ENCODE measurements at regions not wholly inside any gene's neighbourhood (a gene's known extent, or its start where the extent isn't known, plus 50 kb on each side); places are given as distances from the start of the nearest gene placed in this dataset.
"Not testable (repeated sequence)": the region's sequence is repeated elsewhere in the genome, so short reads cannot be mapped to it uniquely, and the experiment has no call there.

DNA sequence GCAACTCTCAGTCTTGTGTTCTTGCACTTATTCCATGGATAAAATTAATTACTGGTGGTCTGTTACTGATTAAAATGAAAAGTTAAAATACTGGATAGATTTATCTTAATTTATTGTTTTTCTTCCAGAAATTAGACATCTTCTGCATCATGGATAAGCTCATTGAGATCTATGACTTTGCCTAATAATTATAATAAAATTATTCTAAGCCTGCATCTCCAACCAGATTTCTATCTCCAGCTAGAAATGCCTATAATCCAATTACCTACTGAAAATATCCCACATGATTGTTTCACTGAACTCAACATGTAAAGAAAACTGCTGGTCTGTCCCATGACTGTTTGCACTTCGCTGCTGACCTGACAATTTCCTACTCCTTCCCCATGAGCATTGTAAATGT, 88.3 kb upstream of the ACBD5 start:
- H3K36me3 ChIP-seq (ENCODE audit: control insufficient read depth in 2 of 2, insufficient read depth in 1 of 2, low read length in 2 of 2) = no peaks in the 10 kb centered on the region
- H3K27ac ChIP-seq (ENCODE audit: extremely low read depth, low read depth, low read length) = no peak overlapping the region
- ChIA-PET POLR2A (no interaction called here), CTCF (interaction anchor here (0.6 kb wide), 1 partner anchor 238 kb away, joined by 3 read pairs; no protein-coding TSS in a partner anchor)
- no peaks in the 10 kb centered on the region for H3K4me1 ChIP-seq (ENCODE audit: control insufficient read depth, insufficient read depth, low read length)
- H3K9me3 ChIP-seq (ENCODE audit: control insufficient read depth, insufficient read depth, low read depth, low read length) = no peaks in the 10 kb centered on the region
- no peak overlapping the region for H3K4me3 ChIP-seq (ENCODE audit: low read depth, low read length)
- no peak for TF ChIP-seq ZNF785 (tag by site-specific recombination; IDR thresholded peaks at IDR 0.05)
- TF ChIP-seq ZNF292 (tag by site-specific recombination; IDR thresholded peaks at IDR 0.05; ENCODE audit: borderline replicate concordance, low read depth) = no peak
- no peak for TF ChIP-seq GLIS2 (tag by site-specific recombination; IDR thresholded peaks at IDR 0.05)
- TF ChIP-seq ZNF157 (tag by site-specific recombination; IDR thresholded peaks at IDR 0.05) = no peak
- TF ChIP-seq IKZF3 (tag by site-specific recombination; IDR thresholded peaks at IDR 0.05) = no peak
- TF ChIP-seq ZNF223 (tag by site-specific recombination; IDR thresholded peaks at IDR 0.05) = no peak
- TF ChIP-seq ZNF596 (tag by site-specific recombination; IDR thresholded peaks at IDR 0.05) = no peak
- TF ChIP-seq, protein P1, sequence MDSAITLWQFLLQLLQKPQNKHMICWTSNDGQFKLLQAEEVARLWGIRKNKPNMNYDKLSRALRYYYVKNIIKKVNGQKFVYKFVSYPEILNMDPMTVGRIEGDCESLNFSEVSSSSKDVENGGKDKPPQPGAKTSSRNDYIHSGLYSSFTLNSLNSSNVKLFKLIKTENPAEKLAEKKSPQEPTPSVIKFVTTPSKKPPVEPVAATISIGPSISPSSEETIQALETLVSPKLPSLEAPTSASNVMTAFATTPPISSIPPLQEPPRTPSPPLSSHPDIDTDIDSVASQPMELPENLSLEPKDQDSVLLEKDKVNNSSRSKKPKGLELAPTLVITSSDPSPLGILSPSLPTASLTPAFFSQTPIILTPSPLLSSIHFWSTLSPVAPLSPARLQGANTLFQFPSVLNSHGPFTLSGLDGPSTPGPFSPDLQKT (IDR thresholded peaks at IDR 0.05; ENCODE audit: borderline replicate concordance, low read depth, low read length) = no peak
- TF ChIP-seq, protein P2, sequence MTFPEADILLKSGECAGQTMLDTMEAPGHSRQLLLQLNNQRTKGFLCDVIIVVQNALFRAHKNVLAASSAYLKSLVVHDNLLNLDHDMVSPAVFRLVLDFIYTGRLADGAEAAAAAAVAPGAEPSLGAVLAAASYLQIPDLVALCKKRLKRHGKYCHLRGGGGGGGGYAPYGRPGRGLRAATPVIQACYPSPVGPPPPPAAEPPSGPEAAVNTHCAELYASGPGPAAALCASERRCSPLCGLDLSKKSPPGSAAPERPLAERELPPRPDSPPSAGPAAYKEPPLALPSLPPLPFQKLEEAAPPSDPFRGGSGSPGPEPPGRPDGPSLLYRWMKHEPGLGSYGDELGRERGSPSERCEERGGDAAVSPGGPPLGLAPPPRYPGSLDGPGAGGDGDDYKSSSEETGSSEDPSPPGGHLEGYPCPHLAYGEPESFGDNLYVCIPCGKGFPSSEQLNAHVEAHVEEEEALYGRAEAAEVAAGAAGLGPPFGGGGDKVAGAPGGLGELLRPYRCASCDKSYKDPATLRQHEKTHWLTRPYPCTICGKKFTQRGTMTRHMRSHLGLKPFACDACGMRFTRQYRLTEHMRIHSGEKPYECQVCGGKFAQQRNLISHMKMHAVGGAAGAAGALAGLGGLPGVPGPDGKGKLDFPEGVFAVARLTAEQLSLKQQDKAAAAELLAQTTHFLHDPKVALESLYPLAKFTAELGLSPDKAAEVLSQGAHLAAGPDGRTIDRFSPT (tag by site-specific recombination; IDR thresholded peaks at IDR 0.05) = no peak
- no peak for TF ChIP-seq ZNF558 (tag by site-specific recombination; IDR thresholded peaks at IDR 0.05)

DNA sequence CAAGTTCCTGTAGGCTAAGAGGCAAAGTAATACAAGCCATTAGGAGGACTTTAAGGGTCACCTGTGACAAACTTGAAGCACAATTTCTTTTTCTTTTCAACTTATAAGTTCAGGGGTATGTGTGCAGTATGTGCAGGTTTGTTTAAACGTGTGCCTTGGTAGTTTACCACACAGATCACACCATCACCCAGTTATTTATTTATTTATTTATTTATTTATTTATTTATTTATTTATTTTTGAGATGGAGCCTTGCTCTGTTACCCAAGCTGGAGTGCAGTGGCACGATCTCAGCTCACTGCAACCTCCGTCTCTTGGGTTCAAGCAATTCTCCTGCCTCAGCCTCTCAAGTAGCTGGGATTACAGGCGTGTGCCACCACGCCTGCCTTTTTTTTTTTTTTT, 86.2 kb upstream of the ACBD5 start:
- H3K9me3 ChIP-seq (ENCODE audit: control insufficient read depth, insufficient read depth, low read depth, low read length); H3K27ac ChIP-seq (ENCODE audit: extremely low read depth, low read depth, low read length); H3K4me1 ChIP-seq (ENCODE audit: control insufficient read depth, insufficient read depth, low read length); CTCF ChIA-PET; H3K36me3 ChIP-seq (ENCODE audit: control insufficient read depth in 2 of 2, insufficient read depth in 1 of 2, low read length in 2 of 2); POLR2A ChIA-PET; H3K4me3 ChIP-seq (ENCODE audit: low read depth, low read length): not testable (repeated sequence)
- TF ChIP-seq ZNF791 (tag by site-specific recombination; IDR thresholded peaks at IDR 0.05) = 0 out of 2 replicates have a peak, but pooled peaks have one; percentile 14
- peak; percentile 91 for TF ChIP-seq ZNF555 (tag by site-specific recombination; conservative IDR thresholded peaks at IDR 0.05)
- peak; percentile 73 for TF ChIP-seq ZNF510 (tag by site-specific recombination; IDR thresholded peaks at IDR 0.05; ENCODE audit: insufficient replicate concordance)
- TF ChIP-seq ZNF530 (tag by site-specific recombination; IDR thresholded peaks at IDR 0.05; ENCODE audit: low read depth) = 0 out of 2 replicates have a peak, but pooled peaks have one; percentile 33
- TF ChIP-seq, protein P3, sequence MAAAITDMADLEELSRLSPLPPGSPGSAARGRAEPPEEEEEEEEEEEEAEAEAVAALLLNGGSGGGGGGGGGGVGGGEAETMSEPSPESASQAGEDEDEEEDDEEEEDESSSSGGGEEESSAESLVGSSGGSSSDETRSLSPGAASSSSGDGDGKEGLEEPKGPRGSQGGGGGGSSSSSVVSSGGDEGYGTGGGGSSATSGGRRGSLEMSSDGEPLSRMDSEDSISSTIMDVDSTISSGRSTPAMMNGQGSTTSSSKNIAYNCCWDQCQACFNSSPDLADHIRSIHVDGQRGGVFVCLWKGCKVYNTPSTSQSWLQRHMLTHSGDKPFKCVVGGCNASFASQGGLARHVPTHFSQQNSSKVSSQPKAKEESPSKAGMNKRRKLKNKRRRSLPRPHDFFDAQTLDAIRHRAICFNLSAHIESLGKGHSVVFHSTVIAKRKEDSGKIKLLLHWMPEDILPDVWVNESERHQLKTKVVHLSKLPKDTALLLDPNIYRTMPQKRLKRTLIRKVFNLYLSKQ (tag by site-specific recombination; IDR thresholded peaks at IDR 0.05; ENCODE audit: borderline replicate concordance) = peak; percentile 88; the same call in 1 of the 2 replicates
- peak; percentile 45; the same call in 1 of the 2 replicates for TF ChIP-seq ZBTB21 (tag by site-specific recombination; IDR thresholded peaks at IDR 0.05)
- TF ChIP-seq ZNF223 (tag by site-specific recombination; IDR thresholded peaks at IDR 0.05) = 0 out of 2 replicates have a peak, but pooled peaks have one; percentile 29
- peak; percentile 95; the same call in 1 of the 2 replicates for TF ChIP-seq ZNF138 (tag by site-specific recombination; IDR thresholded peaks at IDR 0.05; ENCODE audit: borderline replicate concordance)
- TF ChIP-seq ZNF558 (tag by site-specific recombination; IDR thresholded peaks at IDR 0.05) = peak; percentile 85
- TF ChIP-seq, protein P4, sequence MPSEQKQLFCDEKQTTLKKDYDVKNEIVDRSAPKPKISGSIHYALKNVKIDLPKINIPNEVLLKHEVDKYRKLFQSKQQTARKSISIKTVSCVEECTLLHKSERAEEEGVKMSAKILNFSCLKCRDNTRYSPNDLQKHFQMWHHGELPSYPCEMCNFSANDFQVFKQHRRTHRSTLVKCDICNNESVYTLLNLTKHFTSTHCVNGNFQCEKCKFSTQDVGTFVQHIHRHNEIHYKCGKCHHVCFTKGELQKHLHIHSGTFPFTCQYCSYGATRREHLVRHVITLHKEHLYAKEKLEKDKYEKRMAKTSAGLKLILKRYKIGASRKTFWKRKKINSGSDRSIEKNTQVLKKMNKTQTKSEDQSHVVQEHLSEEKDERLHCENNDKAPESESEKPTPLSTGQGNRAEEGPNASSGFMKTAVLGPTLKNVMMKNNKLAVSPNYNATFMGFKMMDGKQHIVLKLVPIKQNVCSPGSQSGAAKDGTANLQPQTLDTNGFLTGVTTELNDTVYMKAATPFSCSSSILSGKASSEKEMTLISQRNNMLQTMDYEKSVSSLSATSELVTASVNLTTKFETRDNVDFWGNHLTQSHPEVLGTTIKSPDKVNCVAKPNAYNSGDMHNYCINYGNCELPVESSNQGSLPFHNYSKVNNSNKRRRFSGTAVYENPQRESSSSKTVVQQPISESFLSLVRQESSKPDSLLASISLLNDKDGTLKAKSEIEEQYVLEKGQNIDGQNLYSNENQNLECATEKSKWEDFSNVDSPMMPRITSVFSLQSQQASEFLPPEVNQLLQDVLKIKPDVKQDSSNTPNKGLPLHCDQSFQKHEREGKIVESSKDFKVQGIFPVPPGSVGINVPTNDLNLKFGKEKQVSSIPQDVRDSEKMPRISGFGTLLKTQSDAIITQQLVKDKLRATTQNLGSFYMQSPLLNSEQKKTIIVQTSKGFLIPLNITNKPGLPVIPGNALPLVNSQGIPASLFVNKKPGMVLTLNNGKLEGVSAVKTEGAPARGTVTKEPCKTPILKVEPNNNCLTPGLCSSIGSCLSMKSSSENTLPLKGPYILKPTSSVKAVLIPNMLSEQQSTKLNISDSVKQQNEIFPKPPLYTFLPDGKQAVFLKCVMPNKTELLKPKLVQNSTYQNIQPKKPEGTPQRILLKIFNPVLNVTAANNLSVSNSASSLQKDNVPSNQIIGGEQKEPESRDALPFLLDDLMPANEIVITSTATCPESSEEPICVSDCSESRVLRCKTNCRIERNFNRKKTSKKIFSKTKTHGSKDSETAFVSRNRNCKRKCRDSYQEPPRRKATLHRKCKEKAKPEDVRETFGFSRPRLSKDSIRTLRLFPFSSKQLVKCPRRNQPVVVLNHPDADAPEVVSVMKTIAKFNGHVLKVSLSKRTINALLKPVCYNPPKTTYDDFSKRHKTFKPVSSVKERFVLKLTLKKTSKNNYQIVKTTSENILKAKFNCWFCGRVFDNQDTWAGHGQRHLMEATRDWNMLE (tag by site-specific recombination; conservative IDR thresholded peaks at IDR 0.05; ENCODE audit: low read depth) = peak; percentile 95
- peak; percentile 87; the same call in 1 of the 2 replicates for TF ChIP-seq ZNF202 (tag by site-specific recombination; IDR thresholded peaks at IDR 0.05; ENCODE audit: borderline replicate concordance)
- TF ChIP-seq ZNF266 (tag by site-specific recombination; IDR thresholded peaks at IDR 0.05; ENCODE audit: low read depth) = peak; percentile 82
- peak; percentile 78 for TF ChIP-seq ZXDB (tag by site-specific recombination; IDR thresholded peaks at IDR 0.05)
- TF ChIP-seq ZNF341 (tag by site-specific recombination; IDR thresholded peaks at IDR 0.05; ENCODE audit: low read depth) = 0 out of 2 replicates have a peak, but pooled peaks have one; percentile 23

Data from HEK293 (cell line).